ENCODE measurements at regions not wholly inside any gene's neighbourhood (a gene's known extent, or its start where the extent isn't known, plus 50 kb on each side); places are given as distances from the start of the nearest gene placed in this dataset.

DNA sequence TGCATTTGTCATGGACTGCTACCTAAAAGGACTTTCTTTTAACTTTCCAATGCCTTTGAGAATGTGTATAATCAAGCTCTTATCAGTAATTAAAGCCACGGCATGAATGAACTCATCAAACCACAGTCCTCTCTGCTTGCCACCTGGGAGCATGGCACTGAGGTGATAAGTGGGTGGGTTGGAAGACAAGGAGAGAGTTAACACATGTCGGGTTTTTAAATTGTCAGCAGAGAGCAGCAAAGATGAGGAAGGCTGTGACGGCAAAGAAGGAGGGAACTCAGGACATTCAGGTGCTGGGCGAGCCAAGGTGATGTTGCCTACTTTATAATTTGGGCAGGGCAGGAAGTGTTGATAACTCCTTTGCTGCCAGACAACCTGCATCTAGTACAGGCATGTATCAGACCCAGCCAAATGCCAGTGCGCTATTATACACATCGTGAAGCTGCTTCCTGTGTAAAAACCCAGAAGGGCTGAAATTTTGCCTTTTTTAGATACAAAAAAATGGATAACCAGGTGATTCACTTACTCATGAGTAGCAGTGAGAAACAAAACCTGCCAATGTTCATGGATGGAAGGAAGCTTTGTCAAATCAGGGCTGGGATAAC is 269.1 kb downstream of the KIF4B start:
- TF ChIP-seq, protein P1, sequence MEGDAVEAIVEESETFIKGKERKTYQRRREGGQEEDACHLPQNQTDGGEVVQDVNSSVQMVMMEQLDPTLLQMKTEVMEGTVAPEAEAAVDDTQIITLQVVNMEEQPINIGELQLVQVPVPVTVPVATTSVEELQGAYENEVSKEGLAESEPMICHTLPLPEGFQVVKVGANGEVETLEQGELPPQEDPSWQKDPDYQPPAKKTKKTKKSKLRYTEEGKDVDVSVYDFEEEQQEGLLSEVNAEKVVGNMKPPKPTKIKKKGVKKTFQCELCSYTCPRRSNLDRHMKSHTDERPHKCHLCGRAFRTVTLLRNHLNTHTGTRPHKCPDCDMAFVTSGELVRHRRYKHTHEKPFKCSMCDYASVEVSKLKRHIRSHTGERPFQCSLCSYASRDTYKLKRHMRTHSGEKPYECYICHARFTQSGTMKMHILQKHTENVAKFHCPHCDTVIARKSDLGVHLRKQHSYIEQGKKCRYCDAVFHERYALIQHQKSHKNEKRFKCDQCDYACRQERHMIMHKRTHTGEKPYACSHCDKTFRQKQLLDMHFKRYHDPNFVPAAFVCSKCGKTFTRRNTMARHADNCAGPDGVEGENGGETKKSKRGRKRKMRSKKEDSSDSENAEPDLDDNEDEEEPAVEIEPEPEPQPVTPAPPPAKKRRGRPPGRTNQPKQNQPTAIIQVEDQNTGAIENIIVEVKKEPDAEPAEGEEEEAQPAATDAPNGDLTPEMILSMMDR (IDR thresholded peaks at IDR 0.05; ENCODE audit: low read depth, low read length) = no peak
- in situ Hi-C loops (cut with HindIII; ENCODE audit: low sequenced_read_pairs) = no loop called here
- no peak overlapping the region for H3K4me3 ChIP-seq (ENCODE audit: low read depth, low read length)
- DNase-seq (ENCODE audit: low read depth, low spot score) = no peak

DNA sequence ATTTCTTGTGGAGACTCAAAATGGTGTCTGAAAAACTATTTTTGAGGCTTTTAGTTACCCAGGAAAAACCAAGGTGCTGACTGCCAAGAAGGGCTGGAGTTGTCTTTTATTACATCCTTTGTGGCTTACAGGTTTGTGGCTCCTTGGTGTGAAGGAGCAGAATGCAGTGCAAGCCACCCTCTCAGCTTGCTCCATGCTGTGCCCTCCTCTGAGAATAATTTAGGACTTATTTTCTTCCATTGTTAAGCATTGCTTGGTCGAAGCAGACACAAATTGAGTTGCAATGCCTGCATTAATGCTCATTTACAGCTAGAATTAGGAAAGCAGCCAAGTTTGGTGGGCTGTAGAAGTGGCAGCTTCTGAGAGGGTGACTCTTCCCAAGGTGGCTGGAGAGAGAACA is 272.2 kb downstream of the KIF4B start:
- H3K4me3 ChIP-seq (ENCODE audit: low read depth, low read length) = no peak overlapping the region
- TF ChIP-seq, protein P1 (IDR thresholded peaks at IDR 0.05; ENCODE audit: low read depth, low read length) = no peak
- in situ Hi-C loops (cut with HindIII; ENCODE audit: low sequenced_read_pairs) = no loop called here
- DNase-seq (ENCODE audit: low read depth, low spot score) = no peak

DNA sequence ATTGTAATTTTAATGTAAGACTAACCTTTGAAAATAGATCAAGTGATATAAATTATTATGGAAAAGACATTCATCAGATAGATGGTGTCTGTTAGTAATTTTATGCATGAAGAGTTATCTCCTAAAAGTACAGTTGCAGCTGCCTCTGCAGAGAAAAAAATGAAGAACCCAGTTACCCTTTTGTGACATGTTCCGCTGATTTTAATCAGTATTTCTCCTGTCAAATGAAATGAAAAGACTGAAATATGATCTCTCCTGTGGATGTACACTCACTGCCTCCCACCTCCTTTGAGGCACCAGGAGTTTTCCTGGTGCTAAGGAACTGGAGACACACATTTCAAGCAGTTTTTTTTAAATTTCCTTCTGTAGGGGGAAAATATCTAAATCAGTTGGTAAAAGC is 277.4 kb downstream of the KIF4B start:
- no peak for DNase-seq (ENCODE audit: low read depth, low spot score)
- no peak overlapping the region for H3K4me3 ChIP-seq (ENCODE audit: low read depth, low read length)
- in situ Hi-C loops (cut with HindIII; ENCODE audit: low sequenced_read_pairs) = no loop called here
- TF ChIP-seq, protein P1 (IDR thresholded peaks at IDR 0.05; ENCODE audit: low read depth, low read length) = no peak

GRCh38 chr5:155293605-155294178 is 280.1 kb downstream of the KIF4B start:
- H3K4me3 ChIP-seq (ENCODE audit: low read depth, low read length) = no peak overlapping the region
- no peak for DNase-seq (ENCODE audit: low read depth, low spot score)
- in situ Hi-C loops (cut with HindIII; ENCODE audit: low sequenced_read_pairs) = no loop called here
- TF ChIP-seq, protein P1 (IDR thresholded peaks at IDR 0.05; ENCODE audit: low read depth, low read length) = no peak

DNA sequence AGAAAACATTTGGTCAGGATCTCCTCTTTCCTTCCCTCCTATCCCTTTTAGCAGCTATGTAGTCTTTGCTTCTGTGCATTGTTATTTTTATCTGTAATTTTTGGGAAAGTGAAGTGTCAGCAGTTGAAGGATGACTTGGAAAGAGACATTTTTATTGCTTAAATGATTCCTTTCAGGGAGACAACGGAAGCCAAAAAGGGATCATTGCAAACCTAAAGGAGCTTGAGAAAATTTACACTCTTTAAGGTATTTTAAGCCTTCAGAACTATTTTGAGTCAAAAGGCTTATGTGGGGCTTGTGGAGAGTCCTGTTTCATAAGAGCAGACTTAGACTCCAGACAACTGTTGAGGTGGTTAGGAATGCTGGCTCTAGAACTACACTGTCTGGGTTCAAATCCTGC is 281.6 kb downstream of the KIF4B start:
- in situ Hi-C loops (cut with HindIII; ENCODE audit: low sequenced_read_pairs) = no loop called here

DNA sequence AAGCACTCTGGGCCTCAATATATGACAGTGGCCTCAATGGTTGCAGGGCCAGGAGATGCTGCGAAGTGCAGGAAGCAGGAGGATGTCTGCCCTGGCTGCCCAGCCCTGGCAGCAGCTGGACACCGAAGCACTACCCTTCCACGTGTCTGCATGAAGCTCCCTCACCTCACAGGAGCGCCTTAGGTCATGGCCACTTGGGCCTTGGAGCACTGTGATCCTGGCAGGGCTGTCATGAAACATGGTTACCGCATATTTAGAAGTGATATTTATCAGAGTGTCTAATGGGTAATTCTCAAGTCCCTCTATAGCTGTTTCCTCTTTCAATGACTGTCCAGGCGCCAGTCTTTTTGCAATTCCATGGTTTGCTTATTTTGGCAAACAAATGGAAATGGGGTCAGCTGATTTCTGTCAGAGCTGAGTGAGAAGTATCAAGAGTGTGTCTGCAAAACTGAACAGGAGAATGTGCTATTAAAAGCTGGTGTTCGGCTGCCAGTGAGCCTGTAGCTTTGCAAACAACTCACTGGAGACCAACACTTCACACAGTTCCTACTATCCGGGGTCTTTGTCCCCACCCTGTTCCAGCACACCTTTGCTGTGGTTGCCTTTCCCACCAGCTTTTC is 285.9 kb downstream of the KIF4B start:
- H3K4me3 ChIP-seq (ENCODE audit: low read depth, low read length) = no peak overlapping the region
- TF ChIP-seq, protein P1 (IDR thresholded peaks at IDR 0.05; ENCODE audit: low read depth, low read length) = no peak
- no peak for DNase-seq (ENCODE audit: low read depth, low spot score)
- in situ Hi-C loops (cut with HindIII; ENCODE audit: low sequenced_read_pairs) = no loop called here

More for the DNA sequence above, 281.6 kb downstream of the KIF4B start:
- TF ChIP-seq, protein P1 (IDR thresholded peaks at IDR 0.05; ENCODE audit: low read depth, low read length) = no peak
- DNase-seq (ENCODE audit: low read depth, low spot score) = no peak
- no peak overlapping the region for H3K4me3 ChIP-seq (ENCODE audit: low read depth, low read length)
